K562 (cell line): ENCODE measurements at regions not wholly inside any gene's neighbourhood (a gene's known extent, or its start where the extent isn't known, plus 50 kb on each side); places are given as distances from the start of the nearest gene placed in this dataset.
A peak's percentile ranks its signal among the peaks of the same experiment; 100 is the strongest.

Source experiments
- BCL6 ChIP-seq: fragments of 250-450 bp; sonication (Bioruptor Pico); IDR thresholded peaks from 2 replicates; pipeline ENCODE4 v1.4.0; 2020
- EP300 ChIP-seq: IDR thresholded peaks from 2 replicates; pipeline ENCODE4 v1.6.1; 2012; ENCODE audit warnings: low read length, improper control_type of control experiment
- KLF6 ChIP-seq: fragments of 250-450 bp; sonication (Bioruptor Pico); IDR thresholded peaks from 2 replicates; pipeline ENCODE4 v1.4.0; 2020; ENCODE audit warnings: mild to moderate bottlenecking, moderate library complexity, borderline replicate concordance
- ZNF592 ChIP-seq: fragments of 450-650 bp; IDR thresholded peaks from 2 replicates; pipeline ENCODE4 v1.6.1; 2017; ENCODE audit warnings: antibody characterized with exemption, mild to moderate bottlenecking
- TF ChIP-seq, protein P1 (sequence below): sonication (generic); formaldehyde crosslinking; IDR thresholded peaks from 2 replicates; pipeline ENCODE4 v1.8.0; 2023; ENCODE audit warnings: mild to moderate bottlenecking, missing genetic modification reagents
- TF ChIP-seq, protein P2 (sequence below): sonication (generic); formaldehyde crosslinking; IDR thresholded peaks from 2 replicates; pipeline ENCODE4 v1.8.0; 2022; ENCODE audit warnings: mild to moderate bottlenecking, missing genetic modification reagents, borderline replicate concordance

GRCh38 chr6:146886587-146887446, 288.0 kb downstream of the ADGB start (continued):
- TF ChIP-seq ZNF592 (no peak), KLF6 (peak; percentile 95), EP300 (peak; percentile 71), BCL6 (CRISPR knock-in tag) (peak; percentile 88)
- TF ChIP-seq, protein P1, sequence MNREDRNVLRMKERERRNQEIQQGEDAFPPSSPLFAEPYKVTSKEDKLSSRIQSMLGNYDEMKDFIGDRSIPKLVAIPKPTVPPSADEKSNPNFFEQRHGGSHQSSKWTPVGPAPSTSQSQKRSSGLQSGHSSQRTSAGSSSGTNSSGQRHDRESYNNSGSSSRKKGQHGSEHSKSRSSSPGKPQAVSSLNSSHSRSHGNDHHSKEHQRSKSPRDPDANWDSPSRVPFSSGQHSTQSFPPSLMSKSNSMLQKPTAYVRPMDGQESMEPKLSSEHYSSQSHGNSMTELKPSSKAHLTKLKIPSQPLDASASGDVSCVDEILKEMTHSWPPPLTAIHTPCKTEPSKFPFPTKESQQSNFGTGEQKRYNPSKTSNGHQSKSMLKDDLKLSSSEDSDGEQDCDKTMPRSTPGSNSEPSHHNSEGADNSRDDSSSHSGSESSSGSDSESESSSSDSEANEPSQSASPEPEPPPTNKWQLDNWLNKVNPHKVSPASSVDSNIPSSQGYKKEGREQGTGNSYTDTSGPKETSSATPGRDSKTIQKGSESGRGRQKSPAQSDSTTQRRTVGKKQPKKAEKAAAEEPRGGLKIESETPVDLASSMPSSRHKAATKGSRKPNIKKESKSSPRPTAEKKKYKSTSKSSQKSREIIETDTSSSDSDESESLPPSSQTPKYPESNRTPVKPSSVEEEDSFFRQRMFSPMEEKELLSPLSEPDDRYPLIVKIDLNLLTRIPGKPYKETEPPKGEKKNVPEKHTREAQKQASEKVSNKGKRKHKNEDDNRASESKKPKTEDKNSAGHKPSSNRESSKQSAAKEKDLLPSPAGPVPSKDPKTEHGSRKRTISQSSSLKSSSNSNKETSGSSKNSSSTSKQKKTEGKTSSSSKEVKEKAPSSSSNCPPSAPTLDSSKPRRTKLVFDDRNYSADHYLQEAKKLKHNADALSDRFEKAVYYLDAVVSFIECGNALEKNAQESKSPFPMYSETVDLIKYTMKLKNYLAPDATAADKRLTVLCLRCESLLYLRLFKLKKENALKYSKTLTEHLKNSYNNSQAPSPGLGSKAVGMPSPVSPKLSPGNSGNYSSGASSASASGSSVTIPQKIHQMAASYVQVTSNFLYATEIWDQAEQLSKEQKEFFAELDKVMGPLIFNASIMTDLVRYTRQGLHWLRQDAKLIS: peak; percentile 82; the same call in 1 of the 2 replicates
- TF ChIP-seq, protein P2, sequence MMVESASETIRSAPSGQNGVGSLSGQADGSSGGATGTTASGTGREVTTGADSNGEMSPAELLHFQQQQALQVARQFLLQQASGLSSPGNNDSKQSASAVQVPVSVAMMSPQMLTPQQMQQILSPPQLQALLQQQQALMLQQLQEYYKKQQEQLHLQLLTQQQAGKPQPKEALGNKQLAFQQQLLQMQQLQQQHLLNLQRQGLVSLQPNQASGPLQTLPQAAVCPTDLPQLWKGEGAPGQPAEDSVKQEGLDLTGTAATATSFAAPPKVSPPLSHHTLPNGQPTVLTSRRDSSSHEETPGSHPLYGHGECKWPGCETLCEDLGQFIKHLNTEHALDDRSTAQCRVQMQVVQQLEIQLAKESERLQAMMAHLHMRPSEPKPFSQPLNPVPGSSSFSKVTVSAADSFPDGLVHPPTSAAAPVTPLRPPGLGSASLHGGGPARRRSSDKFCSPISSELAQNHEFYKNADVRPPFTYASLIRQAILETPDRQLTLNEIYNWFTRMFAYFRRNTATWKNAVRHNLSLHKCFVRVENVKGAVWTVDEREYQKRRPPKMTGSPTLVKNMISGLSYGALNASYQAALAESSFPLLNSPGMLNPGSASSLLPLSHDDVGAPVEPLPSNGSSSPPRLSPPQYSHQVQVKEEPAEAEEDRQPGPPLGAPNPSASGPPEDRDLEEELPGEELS: no peak
